Mesenchymal stem cell (in vitro differentiated cells and primary cell): ENCODE measurements at regions not wholly inside any gene's neighbourhood (a gene's known extent, or its start where the extent isn't known, plus 50 kb on each side); places are given as distances from the start of the nearest gene placed in this dataset.

Source experiments
- DNase-seq: peaks from one replicate; pipeline ENCODE4 v3.0.0-alpha.2; 2013
- H2AFZ ChIP-seq: one replicate; pipeline ENCODE4 v1.6.1; 2013; ENCODE audit warnings: low read depth, mild to moderate bottlenecking, control low read depth, inconsistent platforms, low read length, moderate library complexity
- H2AK5ac ChIP-seq: 2 replicates; pipeline ENCODE4 v1.6.1; 2013; ENCODE audit warnings: low read length, moderate library complexity, mild to moderate bottlenecking, inconsistent platforms; ENCODE audit not compliant: severe bottlenecking
- H2BK120ac ChIP-seq: one replicate; pipeline ENCODE4 v1.6.1; 2013; ENCODE audit warnings: low read depth, mild to moderate bottlenecking, inconsistent platforms, low read length, moderate library complexity
- H2BK12ac ChIP-seq, 2 experiments: one replicate each; pipeline ENCODE4 v1.6.1; 2013; ENCODE audit warnings: inconsistent platforms in 2 of 2, low read length in 2 of 2, mild to moderate bottlenecking in 2 of 2, moderate library complexity in 2 of 2, control low read depth in 1 of 2
- H2BK15ac ChIP-seq: one replicate; pipeline ENCODE4 v1.6.1; 2013; ENCODE audit warnings: mild to moderate bottlenecking, low read depth, inconsistent platforms; ENCODE audit not compliant: poor library complexity, severe bottlenecking
- H2BK5ac ChIP-seq: 2 replicates; pipeline ENCODE4 v1.6.1; 2013; ENCODE audit warnings: low read depth, mild to moderate bottlenecking, low read length, control low read depth, inconsistent platforms; ENCODE audit not compliant: poor library complexity, severe bottlenecking
- H3K14ac ChIP-seq, 2 experiments: one replicate each; pipeline ENCODE4 v1.6.1; 2013; ENCODE audit warnings: inconsistent platforms in 2 of 2, low read length in 2 of 2, control low read depth in 1 of 2, mild to moderate bottlenecking in 1 of 2, moderate library complexity in 1 of 2
- H3K18ac ChIP-seq, 2 experiments: one replicate each; pipeline ENCODE4 v1.6.1; 2013; ENCODE audit warnings: inconsistent platforms in 2 of 2, low read length in 2 of 2, control low read depth in 1 of 2, low read depth in 1 of 2, mild to moderate bottlenecking in 1 of 2
- H3K23ac ChIP-seq, 2 experiments: one replicate each; pipeline ENCODE4 v1.6.1; 2013; ENCODE audit warnings: inconsistent platforms in 2 of 2, low read length in 2 of 2, mild to moderate bottlenecking in 2 of 2, moderate library complexity in 2 of 2, control low read depth in 1 of 2
- H3K27ac ChIP-seq: 2 replicates; pipeline ENCODE4 v1.5.1; 2013; ENCODE audit warnings: mild to moderate bottlenecking, moderate library complexity, low read length, control low read depth, inconsistent platforms; ENCODE audit not compliant: poor library complexity, severe bottlenecking
- H3K27me3 ChIP-seq, 2 experiments: 2 replicates each; pipeline versions ENCODE4 v1.6.1 to v1.7.0; 2013; ENCODE audit warnings: low read length in 2 of 2, mild to moderate bottlenecking in 2 of 2, moderate library complexity in 2 of 2, control low read depth in 1 of 2, inconsistent platforms in 1 of 2; ENCODE audit not compliant: control insufficient read depth in 1 of 2, insufficient read depth in 1 of 2
- H3K36me3 ChIP-seq, 2 experiments: 2 replicates each; pipeline versions ENCODE4 v1.6.1 to v1.7.0; 2013; ENCODE audit warnings: low read length in 2 of 2, control low read depth in 1 of 2, inconsistent platforms in 1 of 2, low read depth in 1 of 2, mild to moderate bottlenecking in 1 of 2; ENCODE audit not compliant: insufficient read depth in 2 of 2, control insufficient read depth in 1 of 2
- H3K4ac ChIP-seq, 2 experiments: one replicate each; pipeline ENCODE4 v1.6.1; 2013; ENCODE audit warnings: inconsistent platforms in 2 of 2, low read length in 2 of 2, mild to moderate bottlenecking in 2 of 2, moderate library complexity in 2 of 2, control low read depth in 1 of 2, low read depth in 1 of 2
- H3K4me1 ChIP-seq: 2 replicates; pipeline ENCODE4 v1.6.1; 2013; ENCODE audit warnings: low read depth, low read length, control low read depth; ENCODE audit not compliant: control insufficient read depth, insufficient read depth
- H3K4me2 ChIP-seq: 2 replicates; pipeline ENCODE4 v1.6.1; 2013; ENCODE audit warnings: low read length, mild to moderate bottlenecking, inconsistent platforms; ENCODE audit not compliant: poor library complexity, severe bottlenecking
- H3K4me3 ChIP-seq, 2 experiments: 2 replicates each; pipeline versions ENCODE4 v1.5.1 to v1.7.0; 2013; ENCODE audit warnings: low read length in 2 of 2, mild to moderate bottlenecking in 2 of 2, control low read depth in 1 of 2, low read depth in 1 of 2; ENCODE audit not compliant: insufficient read depth in 1 of 2
- H3K79me1 ChIP-seq: replicated peaks from 2 replicates; pipeline ENCODE4 v1.6.1; 2013; ENCODE audit warnings: mild to moderate bottlenecking, control low read depth, low read length, inconsistent platforms; ENCODE audit not compliant: poor library complexity, severe bottlenecking
- H3K9ac ChIP-seq: 2 replicates; pipeline ENCODE4 v1.7.0; 2013; ENCODE audit warnings: mild to moderate bottlenecking, low read length, moderate library complexity
- H3K9me3 ChIP-seq: 2 replicates; pipeline ENCODE4 v1.7.0; 2013; ENCODE audit warnings: mild to moderate bottlenecking, low read length; ENCODE audit not compliant: control insufficient read depth
- H4K8ac ChIP-seq: one replicate; pipeline ENCODE4 v1.6.1; 2013; ENCODE audit warnings: inconsistent platforms, mild to moderate bottlenecking, low read length, moderate library complexity
- H4K91ac ChIP-seq: one replicate; pipeline ENCODE4 v1.6.1; 2013; ENCODE audit warnings: mild to moderate bottlenecking, low read length, inconsistent platforms
- WGBS: methylation state at CpG from one replicate; pipeline ENCODE4 v1.1.7; 2013; ENCODE audit warnings: mixed read lengths; 5-methylcytosine and 5-hydroxymethylcytosine counted together

DNA sequence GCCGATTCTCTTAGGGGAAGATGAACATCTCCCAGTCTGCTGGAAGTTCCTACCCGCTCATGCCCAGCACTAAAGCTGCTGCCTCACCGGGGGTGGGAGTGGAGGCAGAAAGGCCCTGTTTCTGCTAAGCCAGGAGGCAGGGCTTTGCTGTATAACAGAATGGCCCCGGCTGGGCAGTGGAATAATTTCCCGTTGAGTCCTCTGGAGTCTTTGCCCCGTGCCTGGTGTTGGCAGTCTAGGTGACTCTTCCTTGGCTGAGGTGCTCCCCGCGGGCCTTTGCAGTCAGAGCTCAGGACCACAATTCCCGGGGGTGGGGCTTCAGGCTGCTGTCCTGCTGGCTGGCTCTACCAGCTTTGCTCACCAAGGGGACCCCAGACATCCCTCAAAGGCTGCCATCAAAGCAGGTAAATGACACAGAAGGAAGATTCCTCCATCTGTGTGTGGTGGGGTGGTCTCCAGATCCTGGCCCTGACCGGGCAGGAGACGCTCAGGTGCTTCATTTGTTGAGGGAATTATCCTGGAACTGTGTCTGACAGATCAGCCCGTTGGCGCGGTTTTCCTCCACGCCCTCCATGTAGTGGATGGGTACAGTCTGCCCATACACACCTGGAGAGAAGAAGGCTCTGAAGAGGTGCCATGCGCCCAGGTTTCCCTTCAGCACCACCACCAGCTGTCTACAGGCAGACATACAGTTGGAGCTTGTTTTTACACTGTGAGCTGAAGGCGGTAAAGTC, 209.9 kb downstream of the TEX29 start:
- no peak overlapping the region for H3K18ac ChIP-seq

DNA sequence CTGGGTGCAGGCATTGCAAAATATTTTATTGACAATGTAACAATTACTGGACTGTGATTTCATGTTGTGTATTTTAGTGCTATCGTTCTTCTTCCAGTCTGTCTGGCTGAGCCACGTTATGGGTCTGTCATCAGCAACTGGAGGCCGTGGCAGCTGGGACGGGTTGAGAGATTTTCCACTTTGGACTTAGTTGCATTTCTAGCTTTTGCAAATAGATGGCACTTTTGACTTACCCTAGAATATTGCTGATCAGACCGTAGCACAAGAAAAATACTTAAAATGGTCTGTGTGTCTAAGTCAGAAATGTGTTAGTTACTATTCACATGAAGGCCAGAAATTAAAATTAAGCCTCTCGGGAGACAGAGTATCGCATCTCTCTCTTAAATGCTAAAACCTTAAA, 211.1 kb downstream of the TEX29 start:
- no peaks in the 10 kb centered on the region for H3K79me1 ChIP-seq
- H2AFZ ChIP-seq, result no peak overlapping the region
- H3K14ac ChIP-seq, result no peak overlapping the region
- peaks cover 33 to 52% of the 10 kb centered on the region in 2 experiments for H3K27me3 ChIP-seq
- H3K9me3 ChIP-seq, result no peaks in the 10 kb centered on the region
- H3K23ac ChIP-seq, result no peak overlapping the region
- H4K91ac ChIP-seq, result no peak overlapping the region
- no peak overlapping the region for H2BK5ac ChIP-seq
- H2BK12ac ChIP-seq, result no peak overlapping the region
- WGBS, result 38% methylated on average over 5 of the region's 7 CpGs
- no peak overlapping the region for H3K4ac ChIP-seq
- H2BK15ac ChIP-seq, result no peak overlapping the region
- no peak overlapping the region for H3K9ac ChIP-seq
- no peak overlapping the region for H3K18ac ChIP-seq
- H3K36me3 ChIP-seq, result no peaks in the 10 kb centered on the region
- no peak overlapping the region for H4K8ac ChIP-seq
- no peak overlapping the region for H3K4me3 ChIP-seq
- H3K27ac ChIP-seq, result no peak overlapping the region
- no peak for DNase-seq
- no peak overlapping the region for H2BK120ac ChIP-seq
- H3K4me2 ChIP-seq, result no peak overlapping the region
- no peak overlapping the region for H2AK5ac ChIP-seq
- no peaks in the 10 kb centered on the region for H3K4me1 ChIP-seq

More for the DNA sequence above, 209.9 kb downstream of the TEX29 start:
- H3K23ac ChIP-seq, result no peak overlapping the region
- no peak overlapping the region for H2AFZ ChIP-seq
- H3K79me1 ChIP-seq, result no peaks in the 10 kb centered on the region
- no peak overlapping the region for H4K91ac ChIP-seq
- no peak overlapping the region for H3K9ac ChIP-seq
- H3K14ac ChIP-seq, result no peak overlapping the region
- 81% methylated on average over 17 of the region's 17 CpGs for WGBS
- H2BK15ac ChIP-seq, result no peak overlapping the region
- H3K27me3 ChIP-seq, result peaks cover 24 to 40% of the 10 kb centered on the region in 2 experiments
- no peak overlapping the region for H2AK5ac ChIP-seq
- no peak overlapping the region for H2BK5ac ChIP-seq
- H3K9me3 ChIP-seq, result no peaks in the 10 kb centered on the region
- H3K4me3 ChIP-seq, result no peak overlapping the region
- H2BK120ac ChIP-seq, result no peak overlapping the region
- H3K36me3 ChIP-seq, result no peaks in the 10 kb centered on the region
- no peak overlapping the region for H4K8ac ChIP-seq
- H2BK12ac ChIP-seq, result no peak overlapping the region
- no peak overlapping the region for H3K27ac ChIP-seq
- H3K4ac ChIP-seq, result no peak overlapping the region
- H3K4me2 ChIP-seq, result no peak overlapping the region
- no peak for DNase-seq
- H3K4me1 ChIP-seq, result no peaks in the 10 kb centered on the region

- no peak overlapping the region for H3K18ac ChIP-seq
- WGBS, result 70% methylated on average over 4 of the region's 9 CpGs
- no peak overlapping the region for H3K14ac ChIP-seq
- H2BK120ac ChIP-seq, result no peak overlapping the region
- no peaks in the 10 kb centered on the region for H3K4me1 ChIP-seq
- H4K8ac ChIP-seq, result no peak overlapping the region
- peaks cover 34 to 57% of the 10 kb centered on the region in 2 experiments for H3K27me3 ChIP-seq
- no peak overlapping the region for H4K91ac ChIP-seq
- H3K36me3 ChIP-seq, result no peaks in the 10 kb centered on the region
- no peak overlapping the region for H2BK12ac ChIP-seq
- H2AK5ac ChIP-seq, result no peak overlapping the region
- H2AFZ ChIP-seq, result no peak overlapping the region
- H3K79me1 ChIP-seq, result no peaks in the 10 kb centered on the region
- no peak overlapping the region for H3K23ac ChIP-seq
- no peak overlapping the region for H3K4me2 ChIP-seq
- no peak for DNase-seq
- no peak overlapping the region for H2BK15ac ChIP-seq
- H3K9me3 ChIP-seq, result no peaks in the 10 kb centered on the region
- H3K4me3 ChIP-seq, result no peak overlapping the region
- H2BK5ac ChIP-seq, result no peak overlapping the region
- no peak overlapping the region for H3K9ac ChIP-seq
- no peak overlapping the region for H3K27ac ChIP-seq
- H3K4ac ChIP-seq, result no peak overlapping the region
Observed at GRCh38 chr13:111532111-111532510, 211.7 kb downstream of the TEX29 start.

DNA sequence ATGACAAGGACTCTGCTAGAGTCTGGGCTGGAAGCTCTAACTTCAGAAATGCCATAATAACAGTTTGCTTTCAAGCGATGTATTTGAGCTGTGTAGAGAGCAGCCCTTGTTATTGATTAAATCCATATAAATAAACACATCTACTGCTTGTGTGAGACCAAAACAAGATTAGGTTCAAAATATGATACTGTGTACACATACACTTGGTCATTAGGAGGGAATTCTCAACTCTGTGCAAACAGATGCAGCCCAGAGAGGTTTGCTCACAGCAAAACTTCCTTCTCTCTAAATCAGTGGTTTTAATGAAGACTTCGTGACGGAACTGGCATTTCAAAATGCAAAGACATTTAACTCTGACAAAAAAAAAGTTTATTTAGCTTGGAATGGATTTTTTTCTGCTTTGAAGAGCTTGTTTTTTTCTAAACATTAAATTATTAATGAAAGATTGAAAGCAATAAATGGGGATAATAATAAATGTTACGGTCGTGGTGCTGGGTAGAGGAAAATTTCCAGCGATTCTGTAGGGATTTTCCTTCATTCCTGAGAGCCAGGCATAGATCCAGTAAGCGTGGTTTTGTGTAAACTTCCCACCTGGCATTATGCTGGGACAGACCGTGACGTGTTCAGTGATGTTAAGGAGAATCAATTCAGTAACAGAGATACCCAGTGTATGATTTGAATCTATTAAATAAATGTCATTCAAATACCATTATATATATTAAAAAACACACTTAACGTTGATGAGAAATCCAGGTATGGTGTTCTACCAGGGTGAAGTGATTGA, 213.7 kb downstream of the TEX29 start:
- Histone ChIP-seq H3K18ac (no peak overlapping the region), H2AK5ac (no peak overlapping the region), H2BK120ac (no peak overlapping the region), H3K4me1 (no peaks in the 10 kb centered on the region), H2BK15ac (no peak overlapping the region), H3K4me3 (no peak overlapping the region), H3K27me3 (peaks cover 34 to 60% of the 10 kb centered on the region in 2 experiments), H3K9me3 (no peaks in the 10 kb centered on the region), H3K36me3 (no peaks in the 10 kb centered on the region), H3K23ac (no peak overlapping the region), H3K4ac (no peak overlapping the region), H2AFZ (no peak overlapping the region), H3K79me1 (no peaks in the 10 kb centered on the region), H3K9ac (no peak overlapping the region), H4K91ac (no peak overlapping the region), H2BK12ac (no peak overlapping the region), H4K8ac (no peak overlapping the region), H3K27ac (no peak overlapping the region), H2BK5ac (no peak overlapping the region), H3K4me2 (no peak overlapping the region), H3K14ac (no peak overlapping the region)
- no peak for DNase-seq
- 31% methylated on average over 4 of the region's 10 CpGs for WGBS
